ENCODE measurements at regions not wholly inside any gene's neighbourhood (a gene's known extent, or its start where the extent isn't known, plus 50 kb on each side); places are given as distances from the start of the nearest gene placed in this dataset.

- CTCF ChIA-PET = no interaction called here
- POLR2A ChIA-PET = no interaction called here
Measured at GRCh38 chr5:56346044-56346710, 113.0 kb upstream of the ANKRD55 start.

- CTCF ChIA-PET = no interaction called here
- POLR2A ChIA-PET = no interaction called here
Measured at GRCh38 chr5:56345352-56345751, 112.2 kb upstream of the ANKRD55 start.

GRCh38 chr5:56344594-56344993, 111.5 kb upstream of the ANKRD55 start:
- ChIA-PET CTCF (no interaction called here), POLR2A (no interaction called here)

GRCh38 chr5:56343988-56344387, 110.9 kb upstream of the ANKRD55 start:
- ChIA-PET POLR2A (no interaction called here), CTCF (no interaction called here)

- ChIA-PET POLR2A (no interaction called here), CTCF (no interaction called here)
Measured at GRCh38 chr5:56342616-56343015, 109.5 kb upstream of the ANKRD55 start.

- CTCF ChIA-PET = no interaction called here
- POLR2A ChIA-PET = no interaction called here
Measured at GRCh38 chr5:56340196-56340980, 107.3 kb upstream of the ANKRD55 start.

- ChIA-PET CTCF (no interaction called here), POLR2A (no interaction called here)
Measured at GRCh38 chr5:56339732-56340131, 106.6 kb upstream of the ANKRD55 start.

- CTCF ChIA-PET = interaction anchor here (0.9 kb wide), 1 partner anchor 8 kb away, joined by 3 read pairs; no protein-coding TSS in a partner anchor
- POLR2A ChIA-PET = no interaction called here
Measured at GRCh38 chr5:56337715-56338319, 104.7 kb upstream of the ANKRD55 start.

- CTCF ChIA-PET = no interaction called here
Measured at GRCh38 chr5:56335212-56335611, 102.1 kb upstream of the ANKRD55 start.

GRCh38 chr5:56330806-56331205, 97.7 kb upstream of the ANKRD55 start:
- POLR2A ChIA-PET = no interaction called here
- CTCF ChIA-PET = no interaction called here

More at GRCh38 chr5:56335212-56335611, 102.1 kb upstream of the ANKRD55 start:
- POLR2A ChIA-PET = no interaction called here

- ChIA-PET CTCF (interaction anchor here (0.9 to 1.1 kb wide), 2 partner anchors 8 to 59 kb away, joined by 3 read pairs; no protein-coding TSS in a partner anchor), POLR2A (no interaction called here)
Measured at GRCh38 chr5:56330167-56330566, 97.0 kb upstream of the ANKRD55 start.

- ChIA-PET POLR2A (no interaction called here), CTCF (interaction anchor here (0.9 to 1.1 kb wide), 2 partner anchors 9 to 59 kb away, joined by 3 read pairs; no protein-coding TSS in a partner anchor)
Measured at GRCh38 chr5:56329652-56330051, 96.5 kb upstream of the ANKRD55 start.

- ChIA-PET CTCF (interaction anchor here (0.9 to 1.1 kb wide), 2 partner anchors 9 to 58 kb away, joined by 3 read pairs; no protein-coding TSS in a partner anchor), POLR2A (no interaction called here)
Measured at GRCh38 chr5:56328753-56329560, 95.8 kb upstream of the ANKRD55 start.

- CTCF ChIA-PET = interaction anchor here (1.7 kb wide), 1 partner anchor 57 kb away, joined by 4 read pairs; no protein-coding TSS in a partner anchor
- POLR2A ChIA-PET = no interaction called here
Measured at GRCh38 chr5:56327809-56328208, 94.7 kb upstream of the ANKRD55 start.

- POLR2A ChIA-PET = no interaction called here
- CTCF ChIA-PET = interaction anchor here (1.1 to 1.7 kb wide), 2 partner anchors 13 to 56 kb away, joined by 3 to 4 read pairs; no protein-coding TSS in a partner anchor
Measured at GRCh38 chr5:56326770-56327169, 93.6 kb upstream of the ANKRD55 start.

GRCh38 chr5:56326116-56326515, 93.0 kb upstream of the ANKRD55 start:
- ChIA-PET POLR2A (no interaction called here), CTCF (interaction anchor here (1.1 kb wide), 1 partner anchor 12 kb away, joined by 3 read pairs; no protein-coding TSS in a partner anchor)

GRCh38 chr5:56325039-56325438, 91.9 kb upstream of the ANKRD55 start:
- POLR2A ChIA-PET = no interaction called here
- CTCF ChIA-PET = no interaction called here

- POLR2A ChIA-PET = no interaction called here
- CTCF ChIA-PET = interaction anchor here (1.0 kb wide), 1 partner anchor 387 kb away, joined by 5 read pairs; no protein-coding TSS in a partner anchor
Measured at GRCh38 chr5:56323505-56323904, 90.4 kb upstream of the ANKRD55 start.

- CTCF ChIA-PET = no interaction called here
- POLR2A ChIA-PET = no interaction called here
Measured at GRCh38 chr5:56322592-56322991, 89.5 kb upstream of the ANKRD55 start.
